CD14-positive monocyte (primary cell): ENCODE measurements at regions not wholly inside any gene's neighbourhood (a gene's known extent, or its start where the extent isn't known, plus 50 kb on each side); places are given as distances from the start of the nearest gene placed in this dataset.

Source experiments
- DNase-seq, 3 donors: peaks; one replicate each; pipeline ENCODE4 v3.0.0-alpha.2; 2011 to 2022
- H2AFZ ChIP-seq: 2 replicates; pipeline ENCODE4 v1.6.0; 2012; ENCODE audit warnings: mild to moderate bottlenecking, low read depth, low read length, inconsistent platforms; ENCODE audit not compliant: insufficient read depth, poor library complexity, severe bottlenecking
- H3K27ac ChIP-seq, 2 donors: 1 replicate in 1 of 2; 2 replicates in 1 of 2; pipeline ENCODE4 v1.5.1; 2012 to 2013; ENCODE audit warnings: low read length in 2 of 2, control low read depth in 1 of 2, inconsistent platforms in 1 of 2, low read depth in 1 of 2, mild to moderate bottlenecking in 1 of 2
- H3K27me3 ChIP-seq, 2 donors: one replicate each; pipeline versions ENCODE4 v1.6.0 to v1.6.1; 2011 to 2013; ENCODE audit warnings: low read length in 2 of 2; ENCODE audit not compliant: control insufficient read depth in 2 of 2, insufficient read depth in 2 of 2
- H3K36me3 ChIP-seq, 2 donors: replicated peaks in 1 of 2; 1 replicate in 1 of 2; 2 replicates in 1 of 2; pipeline versions ENCODE4 v1.5.1 to v1.6.1; 2012 to 2013; ENCODE audit warnings: low read length in 2 of 2, control low read depth in 1 of 2, inconsistent platforms in 1 of 2, mild to moderate bottlenecking in 1 of 2; ENCODE audit not compliant: insufficient read depth in 2 of 2, control insufficient read depth in 1 of 2
- H3K4me1 ChIP-seq, 2 donors: 1 replicate in 1 of 2; 2 replicates in 1 of 2; pipeline versions ENCODE4 v1.5.1 to v1.6.1; 2012 to 2013; ENCODE audit warnings: low read length in 2 of 2, control low read depth in 1 of 2, inconsistent platforms in 1 of 2, mild to moderate bottlenecking in 1 of 2, moderate library complexity in 1 of 2; ENCODE audit not compliant: insufficient read depth in 2 of 2, control insufficient read depth in 1 of 2
- H3K4me2 ChIP-seq: replicated peaks from 2 replicates; pipeline ENCODE3; 2012; ENCODE audit warnings: low read length, moderate library complexity, mild to moderate bottlenecking; ENCODE audit not compliant: poor library complexity, severe bottlenecking; ENCODE audit errors: extremely low read depth
- H3K4me3 ChIP-seq, 3 experiments: fragments of 200-600 bp in 1 of 3; sonication (generic) in 1 of 3; replicated peaks in 1 of 3; 1 replicate in 2 of 3; 2 replicates in 1 of 3; pipeline ENCODE4 v1.5.1; 2011 to 2013; ENCODE audit warnings: low read length in 3 of 3, mild to moderate bottlenecking in 3 of 3, control low read depth in 2 of 3, low read depth in 2 of 3, inconsistent platforms in 1 of 3, moderate library complexity in 1 of 3
- H3K79me2 ChIP-seq: 2 replicates; pipeline ENCODE4 v1.6.0; 2012; ENCODE audit warnings: mild to moderate bottlenecking, control low read depth, inconsistent platforms, low read length, moderate library complexity; ENCODE audit not compliant: insufficient read depth
- H3K9ac ChIP-seq: 2 replicates; pipeline ENCODE4 v1.6.0; 2017; ENCODE audit warnings: low read length, mild to moderate bottlenecking; ENCODE audit not compliant: insufficient read depth, poor library complexity, severe bottlenecking
- H3K9me3 ChIP-seq, 2 donors: replicated peaks in 1 of 2; 1 replicate in 1 of 2; 2 replicates in 1 of 2; pipeline versions ENCODE4 v1.5.1 to v1.6.1; 2012 to 2013; ENCODE audit warnings: low read length in 2 of 2, control low read depth in 1 of 2; ENCODE audit not compliant: control insufficient read depth in 1 of 2, insufficient read depth in 1 of 2
- H4K20me1 ChIP-seq: 2 replicates; pipeline ENCODE4 v1.6.0; 2012; ENCODE audit warnings: mild to moderate bottlenecking, low read length, control low read depth, moderate library complexity; ENCODE audit not compliant: insufficient read depth
- H3K27ac Mint-ChIP-seq, 7 donors: one replicate each; pipeline ENCODE4 v1.8.0; 2020; ENCODE audit warnings: mild to moderate bottlenecking in 7 of 7, mixed read lengths in 7 of 7, moderate library complexity in 6 of 7, inconsistent platforms in 2 of 7
- H3K27me3 Mint-ChIP-seq, 3 donors: one replicate each; pipeline ENCODE4 v1.8.0; 2021 to 2022; ENCODE audit warnings: low read depth in 3 of 3, mild to moderate bottlenecking in 3 of 3, mixed read lengths in 3 of 3, moderate library complexity in 3 of 3, inconsistent platforms in 1 of 3
- H3K36me3 Mint-ChIP-seq, 2 donors: one replicate each; pipeline ENCODE4 v1.8.0; 2020; ENCODE audit warnings: mixed read lengths in 2 of 2, inconsistent platforms in 1 of 2, mild to moderate bottlenecking in 1 of 2
- H3K4me1 Mint-ChIP-seq: one replicate; pipeline ENCODE4 v1.8.0; 2020; ENCODE audit warnings: mild to moderate bottlenecking, mixed read lengths
- H3K4me3 Mint-ChIP-seq, 2 donors: one replicate each; pipeline ENCODE4 v1.8.0; 2020; ENCODE audit warnings: mild to moderate bottlenecking in 2 of 2, mixed read lengths in 2 of 2, moderate library complexity in 1 of 2
- H3K9me3 Mint-ChIP-seq, 7 donors: one replicate each; pipeline ENCODE4 v1.8.0; 2020 to 2022; ENCODE audit warnings: mixed read lengths in 7 of 7, mild to moderate bottlenecking in 6 of 7, moderate library complexity in 6 of 7, inconsistent platforms in 2 of 7
- CTCF ChIP-seq: fragments of 200-600 bp; IDR thresholded peaks from one replicate; pipeline ENCODE4 v1.8.0; 2022; ENCODE audit warnings: antibody characterized with exemption, mild to moderate bottlenecking
- WGBS: methylation state at CpG from one replicate; pipeline ENCODE4 v1.1.5; 2013; ENCODE audit warnings: missing lambda C conversion rate; ENCODE audit not compliant: insufficient coverage; 5-methylcytosine and 5-hydroxymethylcytosine counted together
- intact Hi-C, 2 donors: fragments of 100-400 bp; cut with micrococcal nuclease; formaldehyde crosslinking; loops; one replicate each; pipeline versions ENCODE4 v1.15.0 to v1.15.1; 2023

DNA sequence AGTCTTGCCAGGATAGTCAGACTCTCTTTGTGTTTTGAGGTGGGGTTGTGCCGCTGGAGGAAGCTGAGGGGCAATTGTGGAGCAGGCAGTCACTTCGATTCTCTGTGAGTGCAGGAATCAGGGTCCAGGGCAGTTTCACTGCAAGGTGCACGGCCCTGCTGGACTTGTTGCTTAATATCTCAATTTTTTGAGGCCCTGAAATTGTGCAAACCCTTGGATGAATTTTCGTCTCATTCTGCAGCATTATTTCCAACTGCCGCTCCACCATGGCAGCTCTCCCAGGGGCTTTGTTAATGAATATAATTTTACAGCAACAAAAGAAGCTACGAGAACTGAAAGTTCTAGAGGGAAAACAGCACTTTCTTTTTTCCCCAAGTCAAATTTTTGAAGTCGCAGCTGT, 531.9 kb downstream of the QKI start:
- Histone ChIP-seq H3K4me2 (no peak overlapping the region), H2AFZ (no peak overlapping the region), H3K4me3 (no peak overlapping the region), H3K27ac (no peak overlapping the region), H3K79me2 (no peaks in the 10 kb centered on the region), H3K27me3 (peaks cover 8 to 24% of the 10 kb centered on the region in 2 donors), H3K9me3 (no peaks in the 10 kb centered on the region), H3K9ac (no peak overlapping the region), H4K20me1 (no peaks in the 10 kb centered on the region), H3K36me3 (no peaks in the 10 kb centered on the region), H3K4me1 (no peaks in the 10 kb centered on the region)
- Mint-ChIP-seq H3K4me1 (no peaks in the 10 kb centered on the region), H3K4me3 (no peak overlapping the region), H3K9me3 (peaks cover 0 to 3% (median 0%) of the 10 kb centered on the region in 7 donors), H3K27ac (no peak overlapping the region), H3K27me3 (peaks cover 21 to 52% (median 25%) of the 10 kb centered on the region in 3 donors), H3K36me3 (no peaks in the 10 kb centered on the region)
- DNase-seq = no peak
- intact Hi-C loops = no loop called here
- TF ChIP-seq CTCF = no peak
- WGBS = 86% methylated on average over 3 of the region's 7 CpGs

- intact Hi-C loops = no loop called here
- Histone ChIP-seq H3K4me2 (no peak overlapping the region), H3K79me2 (no peaks in the 10 kb centered on the region), H2AFZ (no peak overlapping the region), H3K9ac (no peak overlapping the region), H3K9me3 (no peaks in the 10 kb centered on the region), H3K27ac (no peak overlapping the region), H3K36me3 (no peaks in the 10 kb centered on the region), H3K27me3 (peaks cover 8 to 28% of the 10 kb centered on the region in 2 donors), H3K4me1 (no peaks in the 10 kb centered on the region), H3K4me3 (no peak overlapping the region), H4K20me1 (no peaks in the 10 kb centered on the region)
- peaks cover 17 to 49% (median 25%) of the 10 kb centered on the region in 3 donors for H3K27me3 Mint-ChIP-seq
- no peak overlapping the region for H3K27ac Mint-ChIP-seq
- DNase-seq = no peak
- TF ChIP-seq CTCF = no peak
- no peaks in the 10 kb centered on the region for H3K36me3 Mint-ChIP-seq
- no peaks in the 10 kb centered on the region for H3K4me1 Mint-ChIP-seq
- H3K4me3 Mint-ChIP-seq = no peak overlapping the region
- peaks cover 0 to 3% (median 0%) of the 10 kb centered on the region in 7 donors for H3K9me3 Mint-ChIP-seq
- 97% methylated on average over 4 of the region's 7 CpGs for WGBS
These were observed 531.3 kb downstream of the QKI start for GRCh38 chr6:163945808-163946207.
